Inflammatory macrophage (primary cell): ENCODE measurements at regions not wholly inside any gene's neighbourhood (a gene's known extent, or its start where the extent isn't known, plus 50 kb on each side); places are given as distances from the start of the nearest gene placed in this dataset.
A peak's percentile ranks its signal among the peaks of the same experiment; 100 is the strongest.

Experiments used
- DNase-seq, 2 donors: peaks; one replicate each; pipeline ENCODE4 v3.0.0-alpha.2; 2020 to 2022

DNA sequence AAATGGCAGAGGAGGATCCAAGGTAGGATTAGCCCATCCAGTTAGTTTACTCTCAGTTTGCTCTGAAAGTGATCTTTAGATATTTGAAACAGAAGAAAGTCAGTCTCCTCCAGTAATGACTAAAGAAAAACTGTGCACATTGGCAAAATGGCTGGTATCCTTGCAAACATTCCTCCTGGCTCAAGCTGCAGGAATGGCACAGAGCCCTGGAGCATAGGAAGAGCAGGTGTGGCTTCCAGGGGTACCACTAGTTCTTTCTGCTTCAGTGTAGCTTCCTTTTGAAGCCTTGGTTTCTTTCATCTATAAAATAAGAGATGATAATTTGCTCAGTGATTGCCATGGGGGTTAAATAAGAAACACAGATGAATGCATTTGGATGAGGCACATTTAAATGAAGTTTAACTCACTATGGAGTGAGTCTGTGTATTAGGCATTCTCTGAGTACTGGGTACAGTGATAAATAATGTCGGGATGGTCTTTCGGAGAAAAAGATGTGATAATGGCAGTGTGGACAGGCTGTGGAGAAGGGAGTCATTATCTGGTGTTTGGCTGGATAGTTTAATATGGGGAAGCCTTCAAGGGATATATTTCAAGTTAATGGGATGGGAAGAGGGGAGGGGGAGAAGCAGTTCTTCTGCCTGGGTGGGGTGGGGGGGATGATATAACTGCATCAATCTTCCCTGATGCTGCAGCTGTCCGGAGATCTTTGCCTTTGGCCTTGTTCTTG lies 217.3 kb upstream of the KLF4 start:
- DNase-seq = no peak

- no peak for DNase-seq
Measured at GRCh38 chr9:107705521-107705920, 216.0 kb upstream of the KLF4 start.

DNA sequence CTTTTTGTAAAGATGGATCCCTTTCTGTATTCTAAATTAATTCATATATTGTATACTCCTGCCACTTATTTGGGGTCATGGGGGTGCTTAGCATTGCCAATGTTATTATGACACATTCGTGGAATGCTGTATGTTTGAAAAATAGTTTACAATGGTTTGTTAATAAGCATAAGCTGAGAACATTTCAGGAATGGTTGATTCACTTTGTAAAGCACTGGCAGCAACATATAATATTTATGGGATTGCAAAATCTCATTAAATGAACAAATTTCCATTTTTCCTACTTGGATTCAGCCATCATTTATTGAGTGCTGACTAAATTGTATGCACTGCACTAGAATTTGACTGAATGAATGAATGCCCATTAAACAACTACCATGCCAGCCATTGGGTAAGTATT lies 215.2 kb upstream of the KLF4 start:
- DNase-seq = no peak

DNA sequence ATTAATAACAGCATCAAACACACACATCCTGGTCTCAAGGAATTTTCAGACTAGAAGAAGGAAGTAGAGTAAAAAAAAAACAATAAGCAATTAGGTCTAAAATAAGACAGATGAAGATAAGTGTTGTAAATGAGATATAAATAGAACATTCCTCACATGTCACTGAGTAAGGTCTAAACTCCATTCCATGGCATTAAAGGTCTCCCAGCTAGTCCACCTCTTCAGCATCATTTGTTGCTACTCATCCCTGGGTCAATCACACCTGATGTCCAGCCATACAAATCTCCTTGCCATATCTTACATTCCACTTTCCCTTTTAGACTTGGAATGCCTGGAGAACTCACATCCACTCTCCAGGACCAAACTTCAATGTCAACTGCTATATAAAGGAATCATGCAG lies 214.1 kb upstream of the KLF4 start:
- no peak for DNase-seq

- no peak for DNase-seq
Measured at GRCh38 chr9:107700847-107701246, 211.3 kb upstream of the KLF4 start.

GRCh38 chr9:107699231-107699630 lies 209.7 kb upstream of the KLF4 start:
- no peak for DNase-seq

GRCh38 chr9:107698779-107699178 lies 209.2 kb upstream of the KLF4 start:
- no peak for DNase-seq

- no peak for DNase-seq
Measured at GRCh38 chr9:107696302-107696701, 206.7 kb upstream of the KLF4 start.

DNA sequence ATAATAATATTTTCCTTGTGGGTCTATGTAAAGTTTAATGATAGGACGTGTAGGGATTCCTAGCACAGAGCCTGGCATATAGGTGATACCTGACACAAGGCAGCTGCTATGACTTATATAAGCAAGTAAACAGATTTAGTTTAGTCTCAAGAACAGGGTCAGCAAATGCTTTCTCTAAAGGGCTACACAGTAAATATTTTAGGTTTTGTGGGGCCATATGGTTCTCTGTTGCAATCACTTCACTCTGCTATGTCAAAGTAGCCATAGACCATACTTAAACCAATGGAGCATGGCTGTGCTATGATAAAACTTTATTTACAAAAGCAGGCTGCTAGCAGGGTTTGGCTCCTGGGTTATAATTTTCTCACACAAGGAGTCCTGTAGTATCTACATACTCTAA lies 204.8 kb upstream of the KLF4 start:
- DNase-seq = no peak

DNA sequence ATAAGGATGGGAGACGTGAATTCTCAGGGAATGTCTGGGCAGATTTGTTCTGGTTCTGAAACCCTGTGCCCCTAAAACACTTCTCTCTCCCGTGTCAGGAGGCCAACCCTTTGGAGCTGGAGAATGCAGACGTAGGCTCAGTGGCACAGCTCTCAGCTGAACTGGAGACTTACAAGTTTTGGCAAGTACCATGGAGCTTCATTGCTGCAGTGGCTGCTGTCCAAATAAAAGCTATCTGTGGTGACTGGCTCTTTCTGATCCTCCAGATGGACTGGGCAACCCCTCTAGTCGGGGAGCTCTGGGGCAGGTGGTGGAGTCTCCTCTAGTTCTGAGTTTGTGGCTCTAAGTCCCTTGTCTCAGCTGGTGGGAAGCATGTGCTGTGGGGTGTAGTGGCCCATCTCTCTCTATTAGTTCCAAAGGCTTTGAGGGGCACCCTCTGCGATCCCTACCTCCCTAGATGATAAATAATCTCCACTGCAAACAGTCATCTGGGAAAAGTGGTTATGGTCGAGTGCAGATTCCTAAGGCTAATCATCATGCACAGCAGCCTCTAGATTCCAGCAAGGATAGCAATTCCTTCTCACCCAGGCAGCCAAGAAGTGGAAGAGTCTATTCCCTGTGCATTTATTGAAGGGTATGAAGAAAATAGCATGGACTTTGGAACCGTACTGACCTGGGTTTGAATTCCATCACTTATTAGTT lies 204.2 kb upstream of the KLF4 start:
- no peak for DNase-seq

DNA sequence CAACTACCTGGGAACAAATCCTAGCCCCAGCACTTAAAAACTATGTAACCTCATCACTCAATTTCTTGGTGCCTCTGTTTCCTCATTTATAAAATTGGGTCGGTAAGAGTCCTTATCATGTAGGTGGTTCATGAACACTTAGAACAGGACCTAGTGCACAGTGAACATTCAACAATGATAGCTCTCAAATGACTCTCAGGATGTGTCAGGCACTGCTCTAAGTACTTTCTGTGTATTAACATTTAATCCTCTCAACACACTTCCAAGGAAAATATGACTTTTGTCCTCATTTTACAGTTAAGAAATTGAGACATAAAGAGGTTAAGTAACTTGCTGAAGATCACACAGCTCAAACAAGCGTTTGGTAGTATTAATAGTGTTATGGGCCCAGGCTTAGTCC lies 202.1 kb upstream of the KLF4 start:
- no peak for DNase-seq

DNA sequence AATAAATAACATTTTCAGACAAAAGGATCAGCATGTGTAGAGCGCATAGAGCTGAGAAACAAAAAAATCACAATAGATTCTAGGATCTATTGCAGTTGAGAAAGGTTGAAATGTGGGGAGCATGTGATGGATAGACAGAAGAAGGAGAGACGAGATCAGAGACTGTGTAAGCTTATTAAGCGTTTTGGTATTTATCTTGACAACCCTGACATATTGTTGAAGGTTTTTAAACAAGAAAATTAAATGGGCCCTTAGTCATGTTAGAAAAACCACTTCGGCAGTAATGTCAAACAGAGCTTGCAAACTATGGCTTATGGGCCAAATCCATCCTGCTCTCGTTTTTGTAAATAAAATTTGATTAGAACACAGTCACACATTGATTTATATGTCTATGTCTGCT lies 200.5 kb upstream of the KLF4 start:
- DNase-seq = no peak

- no peak for DNase-seq
Measured at GRCh38 chr9:107688728-107689127, 199.2 kb upstream of the KLF4 start.

GRCh38 chr9:107685901-107686300 lies 196.3 kb upstream of the KLF4 start:
- DNase-seq = no peak

DNA sequence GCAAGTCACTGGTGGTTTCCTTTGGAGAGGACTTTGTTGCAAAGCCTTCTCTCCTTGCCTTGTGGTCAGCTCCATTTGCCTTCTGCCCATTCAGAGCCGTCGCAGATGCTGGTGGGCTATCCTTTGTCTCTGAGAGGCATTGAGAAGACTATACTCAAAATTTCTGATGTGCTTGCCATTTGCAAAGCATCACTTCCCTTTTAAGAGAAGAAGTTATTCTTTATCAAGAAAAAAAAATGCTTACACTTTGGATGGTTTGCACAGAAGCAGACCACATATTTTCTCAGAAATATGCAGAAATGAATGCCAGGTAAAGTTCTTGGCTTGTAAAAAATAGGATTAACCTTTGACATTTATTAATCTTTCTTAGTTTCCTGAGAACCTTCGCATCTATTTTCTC lies 195.8 kb upstream of the KLF4 start:
- DNase-seq = peak; percentile 6 to 22

- peak; percentile 43 to 56 for DNase-seq
Measured at GRCh38 chr9:107684224-107684623, 194.7 kb upstream of the KLF4 start.

GRCh38 chr9:107683566-107683965 lies 194.0 kb upstream of the KLF4 start:
- DNase-seq = peak; percentile 70 to 76

DNA sequence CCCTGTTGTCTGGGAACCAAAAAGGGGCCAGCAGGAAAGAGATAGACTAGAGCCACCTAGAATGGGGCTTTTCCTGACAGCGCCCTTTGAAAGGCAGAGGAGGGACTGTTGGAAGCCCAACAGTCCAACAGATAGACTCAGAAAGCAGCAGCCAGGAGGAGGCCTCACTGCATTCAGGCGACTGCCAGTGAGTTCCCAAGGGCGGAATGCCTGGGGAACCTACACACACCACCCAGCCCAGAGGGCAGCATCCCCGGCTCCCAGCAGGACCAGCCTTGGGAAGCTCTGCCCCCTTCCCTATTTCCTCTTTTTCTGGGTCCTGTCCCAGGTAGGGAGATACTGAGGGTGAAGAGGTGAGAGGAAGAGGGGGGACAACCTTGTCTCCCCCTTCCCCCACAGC lies 192.4 kb upstream of the KLF4 start:
- no peak for DNase-seq

DNA sequence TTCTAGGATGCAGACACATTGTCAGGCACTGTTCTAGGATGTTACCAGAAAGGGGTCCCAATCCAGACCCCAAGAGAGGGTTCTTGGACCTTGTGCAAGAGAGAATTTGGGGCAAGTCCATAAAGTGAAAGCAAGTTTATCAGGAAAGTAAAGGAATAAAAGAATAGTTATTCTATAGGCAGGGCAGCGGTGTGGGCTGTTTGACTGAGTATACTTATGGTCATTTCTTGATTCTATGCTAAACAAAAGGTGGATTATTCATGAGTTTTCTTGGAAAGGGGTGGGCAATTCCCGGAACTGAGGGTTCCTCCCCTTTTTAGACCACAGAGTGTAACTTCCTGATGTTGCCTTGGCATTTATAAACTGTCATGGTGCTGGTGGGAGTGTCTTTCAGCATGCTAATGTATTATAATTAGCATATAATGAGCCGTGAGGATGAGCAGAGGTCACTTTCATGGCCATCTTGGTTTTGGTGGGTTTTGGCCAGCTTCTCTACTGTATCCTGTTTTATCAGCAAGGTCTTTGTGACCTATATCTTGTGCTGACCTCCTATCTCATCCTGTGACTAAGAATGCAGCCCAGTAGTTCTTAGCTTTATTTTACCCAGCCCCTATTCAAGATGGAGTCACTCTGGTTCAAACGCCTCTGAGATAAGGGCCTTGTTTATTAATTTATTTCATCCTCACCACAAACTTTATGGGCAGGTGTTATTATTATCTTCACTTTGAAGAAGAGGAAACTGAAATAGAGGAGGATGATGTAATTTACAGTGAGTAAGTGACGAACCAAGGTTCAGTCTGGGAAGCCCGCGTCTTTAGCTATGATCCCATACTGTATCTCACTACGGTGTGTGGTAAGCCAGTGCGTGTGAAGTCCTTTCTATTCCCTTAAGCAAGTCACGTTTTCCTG lies 186.0 kb upstream of the KLF4 start:
- DNase-seq = peak; percentile 75 to 95

GRCh38 chr9:107674721-107675277 lies 185.2 kb upstream of the KLF4 start:
- DNase-seq = peak; percentile 89 to 91

DNA sequence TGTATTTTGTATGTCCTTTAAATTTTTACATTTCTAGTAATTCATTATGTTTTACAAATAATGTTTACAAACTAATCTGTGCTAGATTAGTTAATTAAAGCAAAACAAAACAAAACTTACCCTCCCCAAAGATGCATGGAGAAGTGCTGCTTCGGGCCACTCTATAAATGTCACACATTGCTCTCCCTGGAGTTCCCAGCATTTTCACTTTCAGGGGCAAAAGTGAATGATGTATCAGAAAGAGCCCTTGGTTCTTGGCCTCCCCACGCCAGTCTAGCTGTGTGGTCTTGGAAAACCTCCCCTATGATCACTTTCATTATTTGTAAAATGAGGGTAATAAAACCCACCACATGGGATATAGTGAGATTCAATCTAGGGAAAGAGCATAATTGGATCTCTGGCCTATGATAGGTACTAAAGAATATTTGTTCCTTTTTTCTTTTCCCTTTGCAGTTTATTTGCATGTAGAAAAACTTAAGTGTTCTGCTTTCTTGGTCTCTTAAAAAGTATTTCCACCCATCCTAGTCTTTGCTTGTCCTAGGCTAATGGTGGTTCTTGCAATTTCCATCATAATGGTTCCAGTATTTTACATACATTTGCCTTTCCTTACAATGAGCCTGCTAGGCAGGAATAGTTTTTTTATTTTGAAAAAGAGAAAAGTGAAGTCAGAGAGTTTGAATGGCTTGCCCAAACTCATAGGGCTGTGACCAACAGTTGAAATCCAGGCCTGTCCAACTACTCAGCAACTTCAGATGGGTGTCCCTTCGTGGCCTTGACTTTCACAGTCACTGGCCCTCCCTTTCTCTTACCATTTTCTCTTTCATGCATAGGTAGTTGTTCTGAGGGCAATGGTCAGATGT lies 184.5 kb upstream of the KLF4 start:
- peak in 1 of 2 donors; percentile 8 for DNase-seq

GRCh38 chr9:107671588-107671987 lies 182.0 kb upstream of the KLF4 start:
- no peak for DNase-seq
